Spleen (tissue), 7 donors: ENCODE measurements at regions not wholly inside any gene's neighbourhood (a gene's known extent, or its start where the extent isn't known, plus 50 kb on each side); places are given as distances from the start of the nearest gene placed in this dataset.

Experiments used
- CTCF ChIP-seq, 11 experiments: fragments of 200-600 bp in 7 of 11; fragments of 450-650 bp in 4 of 11; sonication (generic) in 4 of 11; IDR thresholded peaks in 8 of 11; conservative IDR thresholded peaks in 3 of 11; 1 replicate in 7 of 11; 2 replicates in 4 of 11; pipeline versions ENCODE4 v1.4.0 to v1.8.0; 2016 to 2021; ENCODE audit warnings: antibody characterized with exemption in 11 of 11, inconsistent platforms in 4 of 11, mild to moderate bottlenecking in 1 of 11
- POLR2A ChIP-seq, 3 donors: fragments of 450-650 bp; IDR thresholded peaks; one replicate each; pipeline ENCODE4 v1.5.1; 2017; ENCODE audit warnings: antibody characterized with exemption in 3 of 3, mild to moderate bottlenecking in 1 of 3
- donor health status: DM: no; HTN: no; CAD: no; lungs with moderate emphysema.
- donor health status: DM: no; HTN: no; CAD: no.
- donor health status: DM: no; HTN: no; CAD: no.

GRCh38 chr3:151555523-151555922 is 94.7 kb upstream of the IGSF10 start:
- TF ChIP-seq CTCF (IDR thresholded peaks at IDR 0.05 in 8 of 11, conservative IDR thresholded peaks at IDR 0.05 in 3 of 11) (no peak), POLR2A (IDR thresholded peaks at IDR 0.05) (no peak)
